Chondrocyte (in vitro differentiated cells): ENCODE measurements at regions not wholly inside any gene's neighbourhood (a gene's known extent, or its start where the extent isn't known, plus 50 kb on each side); places are given as distances from the start of the nearest gene placed in this dataset.

Experiments used
- DNase-seq: peaks from one replicate; pipeline ENCODE4 v3.0.0; 2021; ENCODE audit warnings: mixed read lengths, low spot score
- H3K27ac Mint-ChIP-seq: one replicate; pipeline ENCODE4 v1.8.0; 2021; ENCODE audit warnings: mild to moderate bottlenecking, moderate library complexity, mixed read lengths; ENCODE audit not compliant: unreplicated experiment
- H3K27me3 Mint-ChIP-seq: 2 replicates; pipeline ENCODE4 v1.8.0; 2021; ENCODE audit warnings: low read depth, mixed read lengths
- H3K36me3 Mint-ChIP-seq: 2 replicates; pipeline ENCODE4 v1.8.0; 2021; ENCODE audit warnings: low read depth, mixed read lengths
- H3K4me1 Mint-ChIP-seq: 2 replicates; pipeline ENCODE4 v1.8.0; 2021; ENCODE audit warnings: low read depth, mild to moderate bottlenecking, mixed read lengths
- H3K4me3 Mint-ChIP-seq: one replicate; pipeline ENCODE4 v1.8.0; 2021; ENCODE audit warnings: mild to moderate bottlenecking, moderate library complexity, mixed read lengths; ENCODE audit not compliant: unreplicated experiment
- H3K9me3 Mint-ChIP-seq: 2 replicates; pipeline ENCODE4 v1.8.0; 2021; ENCODE audit warnings: low read depth, mixed read lengths
- TF ChIP-seq, protein P1 (sequence below): fragments of 200-600 bp; sonication (generic); IDR thresholded peaks from 2 replicates; pipeline ENCODE4 v1.5.0; 2021; ENCODE audit warnings: antibody characterized with exemption, mild to moderate bottlenecking, moderate library complexity

- H3K36me3 Mint-ChIP-seq: no peaks in the 10 kb centered on the region
- no peak for DNase-seq
- TF ChIP-seq, protein P1, sequence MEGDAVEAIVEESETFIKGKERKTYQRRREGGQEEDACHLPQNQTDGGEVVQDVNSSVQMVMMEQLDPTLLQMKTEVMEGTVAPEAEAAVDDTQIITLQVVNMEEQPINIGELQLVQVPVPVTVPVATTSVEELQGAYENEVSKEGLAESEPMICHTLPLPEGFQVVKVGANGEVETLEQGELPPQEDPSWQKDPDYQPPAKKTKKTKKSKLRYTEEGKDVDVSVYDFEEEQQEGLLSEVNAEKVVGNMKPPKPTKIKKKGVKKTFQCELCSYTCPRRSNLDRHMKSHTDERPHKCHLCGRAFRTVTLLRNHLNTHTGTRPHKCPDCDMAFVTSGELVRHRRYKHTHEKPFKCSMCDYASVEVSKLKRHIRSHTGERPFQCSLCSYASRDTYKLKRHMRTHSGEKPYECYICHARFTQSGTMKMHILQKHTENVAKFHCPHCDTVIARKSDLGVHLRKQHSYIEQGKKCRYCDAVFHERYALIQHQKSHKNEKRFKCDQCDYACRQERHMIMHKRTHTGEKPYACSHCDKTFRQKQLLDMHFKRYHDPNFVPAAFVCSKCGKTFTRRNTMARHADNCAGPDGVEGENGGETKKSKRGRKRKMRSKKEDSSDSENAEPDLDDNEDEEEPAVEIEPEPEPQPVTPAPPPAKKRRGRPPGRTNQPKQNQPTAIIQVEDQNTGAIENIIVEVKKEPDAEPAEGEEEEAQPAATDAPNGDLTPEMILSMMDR: no peak
- no peaks in the 10 kb centered on the region for H3K27me3 Mint-ChIP-seq
- no peak overlapping the region for H3K4me3 Mint-ChIP-seq
- no peak overlapping the region for H3K27ac Mint-ChIP-seq
- H3K4me1 Mint-ChIP-seq: no peaks in the 10 kb centered on the region
- peaks cover 22% of the 10 kb centered on the region for H3K9me3 Mint-ChIP-seq
Measured at GRCh38 chr11:21883354-21883753, 309.5 kb upstream of the ANO5 start.

GRCh38 chr11:21888814-21889213 is 304.1 kb upstream of the ANO5 start:
- Mint-ChIP-seq H3K4me1 (no peaks in the 10 kb centered on the region), H3K9me3 (peaks cover 4% of the 10 kb centered on the region), H3K27me3 (no peaks in the 10 kb centered on the region), H3K27ac (no peak overlapping the region), H3K4me3 (no peak overlapping the region), H3K36me3 (no peaks in the 10 kb centered on the region)
- TF ChIP-seq, protein P1: no peak
- DNase-seq: no peak

DNA sequence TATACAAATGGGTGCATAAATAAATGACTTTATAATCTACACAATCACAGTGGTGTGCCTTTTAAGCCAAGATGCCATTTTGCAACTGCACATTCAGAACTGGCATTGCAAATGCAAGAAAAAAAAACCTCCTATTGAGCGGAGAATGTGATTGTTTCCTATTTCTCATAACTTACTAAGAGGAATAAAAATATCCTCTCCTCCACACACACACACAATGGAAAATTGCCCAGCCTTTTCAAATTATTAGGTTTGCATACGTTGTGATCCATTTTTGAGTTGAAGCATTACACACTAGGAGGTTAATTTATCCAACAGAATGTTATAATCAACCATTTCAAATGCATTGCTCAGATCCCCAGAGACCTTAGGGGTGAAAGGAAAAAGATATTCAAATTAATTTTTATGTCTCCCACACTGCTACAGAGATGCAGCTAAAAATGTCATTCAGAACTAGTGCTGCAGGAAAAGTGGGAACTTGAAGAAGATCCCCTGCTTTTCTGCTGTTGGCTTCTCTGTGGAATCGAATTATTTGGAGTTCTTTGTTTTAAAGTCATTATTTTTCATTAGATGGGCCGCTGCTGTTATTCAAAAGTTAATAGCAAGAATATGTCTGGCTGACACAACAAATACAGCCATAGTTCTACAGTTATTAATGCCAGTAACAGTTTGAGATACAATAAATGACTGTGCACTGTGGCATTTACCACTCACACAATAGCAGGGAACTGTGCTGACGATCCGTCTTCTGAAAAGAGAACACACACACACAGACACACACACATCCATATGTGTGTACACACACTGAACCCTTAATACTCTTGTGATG is 299.9 kb upstream of the ANO5 start:
- no peaks in the 10 kb centered on the region for H3K4me1 Mint-ChIP-seq
- H3K4me3 Mint-ChIP-seq: no peak overlapping the region

DNA sequence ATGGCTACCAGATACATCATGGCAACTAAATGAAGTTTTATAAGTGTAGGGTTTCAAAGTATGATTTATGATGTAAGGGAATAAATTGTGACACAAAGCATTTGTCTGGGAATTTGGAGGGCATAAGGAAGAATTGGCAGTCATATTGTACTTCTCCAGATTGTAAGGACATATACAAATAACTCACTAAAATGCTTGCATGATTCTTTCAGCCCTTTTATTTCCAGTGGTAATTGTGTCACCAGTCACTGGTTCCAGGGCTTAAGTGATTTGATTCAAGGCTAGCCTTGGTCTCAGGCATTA is 299.4 kb upstream of the ANO5 start:
- H3K4me3 Mint-ChIP-seq: no peak overlapping the region

More for the DNA sequence above, 299.9 kb upstream of the ANO5 start:
- Mint-ChIP-seq H3K36me3 (no peaks in the 10 kb centered on the region), H3K27ac (no peak overlapping the region), H3K9me3 (no peaks in the 10 kb centered on the region), H3K27me3 (peaks cover 2% of the 10 kb centered on the region)
- TF ChIP-seq, protein P1: no peak
- no peak for DNase-seq

GRCh38 chr11:21894492-21894891 is 298.4 kb upstream of the ANO5 start:
- H3K9me3 Mint-ChIP-seq: no peaks in the 10 kb centered on the region
- peaks cover 2% of the 10 kb centered on the region for H3K27me3 Mint-ChIP-seq
- no peaks in the 10 kb centered on the region for H3K36me3 Mint-ChIP-seq
- H3K4me1 Mint-ChIP-seq: no peaks in the 10 kb centered on the region
- no peak overlapping the region for H3K4me3 Mint-ChIP-seq
- no peak overlapping the region for H3K27ac Mint-ChIP-seq
- TF ChIP-seq, protein P1: no peak
- no peak for DNase-seq

More for the DNA sequence above, 299.4 kb upstream of the ANO5 start:
- TF ChIP-seq, protein P1: no peak
- peaks cover 2% of the 10 kb centered on the region for H3K27me3 Mint-ChIP-seq
- H3K9me3 Mint-ChIP-seq: no peaks in the 10 kb centered on the region
- H3K36me3 Mint-ChIP-seq: no peaks in the 10 kb centered on the region
- H3K27ac Mint-ChIP-seq: no peak overlapping the region
- DNase-seq: no peak
- H3K4me1 Mint-ChIP-seq: no peaks in the 10 kb centered on the region
